Right lobe of liver (tissue), 4 donors: ENCODE measurements at regions not wholly inside any gene's neighbourhood (a gene's known extent, or its start where the extent isn't known, plus 50 kb on each side); places are given as distances from the start of the nearest gene placed in this dataset.

Source experiments
- CTCF ChIP-seq, 4 donors: fragments of 200-600 bp in 3 of 4; fragments of 450-650 bp in 1 of 4; IDR thresholded peaks; one replicate each; pipeline versions ENCODE4 v1.5.1 to v1.8.0; 2016 to 2022; ENCODE audit warnings: antibody characterized with exemption in 4 of 4, mild to moderate bottlenecking in 2 of 4
- POLR2A ChIP-seq: fragments of 450-650 bp; IDR thresholded peaks from one replicate; pipeline ENCODE4 v1.6.1; 2017; ENCODE audit warnings: antibody characterized with exemption, mild to moderate bottlenecking
- donor health status: DM: no; HTN: no; CAD: no.
- donor health status: DM: no; HTN: no; CAD: no.
- donor health status: DM: no; HTN: yes; CAD: no.

GRCh38 chr12:100715976-100716944, 78.3 kb upstream of the ANO4 start:
- no peak for TF ChIP-seq CTCF (IDR thresholded peaks at IDR 0.05)
- TF ChIP-seq POLR2A: no peak
